Occipital lobe (tissue), 1 donor: ENCODE measurements at regions not wholly inside any gene's neighbourhood (a gene's known extent, or its start where the extent isn't known, plus 50 kb on each side); places are given as distances from the start of the nearest gene placed in this dataset.
"Not testable (repeated sequence)": the region's sequence is repeated elsewhere in the genome, so short reads cannot be mapped to it uniquely, and the experiment has no call there.

Experiments
- DNase-seq: peaks from one replicate; lab custom pipeline; 2025; lab: John Stamatoyannopoulos, UW

- no peak for DNase-seq
Observed at GRCh38 chrX:43218198-43218597, 437.9 kb upstream of the MAOA start.

DNA sequence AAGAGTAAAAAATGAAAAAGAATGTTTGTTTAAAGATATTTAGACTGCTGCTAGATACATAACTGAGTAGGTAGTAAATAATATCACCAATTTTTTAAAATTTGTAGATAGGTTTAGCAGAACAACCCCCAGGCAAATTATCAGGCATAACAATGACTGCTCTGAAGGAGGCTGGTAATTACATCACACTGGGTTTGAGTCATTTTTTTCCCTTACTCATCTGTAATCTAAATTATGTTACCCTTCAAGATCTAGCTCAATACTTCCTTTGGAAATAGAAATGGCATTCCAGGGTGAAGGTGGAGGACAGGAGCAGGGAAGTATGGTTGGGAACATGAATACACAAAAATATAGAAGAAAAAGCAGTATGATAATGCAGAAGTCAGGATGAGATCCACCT is 431.6 kb upstream of the MAOA start:
- no peak for DNase-seq

- DNase-seq, result no peak
Observed at GRCh38 chrX:43225626-43226328, 430.3 kb upstream of the MAOA start.

- DNase-seq, result no peak
Observed at GRCh38 chrX:43238461-43238945, 417.6 kb upstream of the MAOA start.

DNA sequence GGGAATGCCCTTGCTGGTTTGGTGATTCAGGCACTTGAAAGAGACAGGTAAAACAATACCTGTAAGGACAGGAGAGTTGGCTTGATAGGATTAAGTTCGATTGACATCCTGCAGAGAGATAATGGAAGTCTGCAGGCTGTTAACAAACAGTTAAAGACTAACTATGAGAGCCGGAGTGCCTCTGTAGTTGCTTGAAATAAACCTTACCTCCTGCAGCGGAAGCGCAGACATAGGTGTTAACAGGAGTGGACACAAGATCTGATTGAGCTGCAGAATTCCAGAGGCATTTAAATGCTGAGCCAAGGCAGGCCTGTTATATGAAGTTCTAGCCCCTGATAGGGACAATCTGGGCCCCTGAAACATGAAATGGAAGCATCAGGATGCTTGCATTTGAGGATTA is 416.7 kb upstream of the MAOA start:
- DNase-seq, result no peak

DNA sequence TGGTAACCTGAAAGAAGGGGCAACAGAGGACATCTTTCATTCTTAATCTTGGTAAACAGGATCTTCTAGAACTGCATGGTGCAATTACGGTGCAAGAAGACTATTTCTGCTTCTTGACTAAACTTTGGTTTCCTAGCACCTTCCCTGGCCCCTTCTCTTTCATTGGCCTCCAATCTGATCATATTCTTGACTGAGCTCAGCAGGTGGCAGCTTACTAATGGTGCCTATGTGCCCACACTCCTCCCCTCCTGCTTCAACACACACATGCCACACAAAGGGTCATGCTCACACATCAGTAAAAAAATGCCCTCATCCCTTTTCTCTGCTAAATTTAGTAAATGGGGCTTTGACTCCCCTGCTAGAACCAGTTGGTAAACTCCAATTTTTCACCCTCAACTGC is 400.5 kb upstream of the MAOA start:
- DNase-seq, result no peak

DNA sequence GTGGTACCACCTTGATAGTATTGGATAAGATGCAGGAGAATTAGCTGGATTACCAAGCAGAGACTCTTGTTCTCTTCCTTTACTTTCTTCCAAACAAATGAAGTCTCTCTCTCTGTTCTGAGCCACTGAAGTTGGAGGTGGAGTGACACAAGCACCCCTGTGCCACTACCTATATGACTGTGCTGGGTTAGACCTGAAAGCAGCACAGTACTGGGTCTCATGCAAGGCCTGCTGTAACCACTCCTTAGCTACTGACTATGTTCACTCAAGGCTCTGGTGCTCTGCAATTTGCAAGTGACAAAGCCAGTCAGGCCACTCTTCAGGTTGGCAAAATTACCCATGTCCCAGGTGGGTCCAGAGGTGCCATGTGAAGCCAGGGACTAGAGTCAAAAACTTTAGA is 389.6 kb upstream of the MAOA start:
- DNase-seq, result no peak

GRCh38 chrX:43267652-43268051 is 388.4 kb upstream of the MAOA start:
- DNase-seq, result no peak

DNA sequence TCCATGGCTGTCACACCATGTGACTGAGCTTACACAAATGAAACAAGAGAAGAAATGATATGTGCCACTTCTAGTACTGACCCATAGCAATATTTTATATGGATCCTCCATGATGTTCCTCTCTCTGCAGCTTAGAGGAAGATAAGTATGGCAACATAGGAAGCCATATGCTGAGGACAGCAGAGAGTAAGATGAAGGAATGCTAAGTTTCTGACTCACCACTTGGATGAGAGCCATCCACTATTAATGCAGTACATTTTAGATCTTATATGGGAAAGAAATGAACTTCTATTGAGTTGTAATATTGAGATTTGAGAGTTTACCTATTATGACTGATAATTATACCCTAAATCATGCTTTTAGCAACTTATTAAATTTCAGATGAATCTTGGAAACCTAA is 386.9 kb upstream of the MAOA start:
- no peak for DNase-seq

GRCh38 chrX:43277879-43278278 is 378.2 kb upstream of the MAOA start:
- no peak for DNase-seq

- no peak for DNase-seq
Observed at GRCh38 chrX:43278440-43278839, 377.7 kb upstream of the MAOA start.

- DNase-seq, result no peak
Observed at GRCh38 chrX:43279341-43279808, 376.7 kb upstream of the MAOA start.

GRCh38 chrX:43283187-43283586 is 372.9 kb upstream of the MAOA start:
- DNase-seq, result no peak

GRCh38 chrX:43311625-43312024 is 344.5 kb upstream of the MAOA start:
- DNase-seq, result not testable (repeated sequence)

- no peak for DNase-seq
Observed at GRCh38 chrX:43313035-43313434, 343.1 kb upstream of the MAOA start.

GRCh38 chrX:43314525-43314924 is 341.6 kb upstream of the MAOA start:
- no peak for DNase-seq

- no peak for DNase-seq
Observed at GRCh38 chrX:43315622-43316021, 340.5 kb upstream of the MAOA start.

DNA sequence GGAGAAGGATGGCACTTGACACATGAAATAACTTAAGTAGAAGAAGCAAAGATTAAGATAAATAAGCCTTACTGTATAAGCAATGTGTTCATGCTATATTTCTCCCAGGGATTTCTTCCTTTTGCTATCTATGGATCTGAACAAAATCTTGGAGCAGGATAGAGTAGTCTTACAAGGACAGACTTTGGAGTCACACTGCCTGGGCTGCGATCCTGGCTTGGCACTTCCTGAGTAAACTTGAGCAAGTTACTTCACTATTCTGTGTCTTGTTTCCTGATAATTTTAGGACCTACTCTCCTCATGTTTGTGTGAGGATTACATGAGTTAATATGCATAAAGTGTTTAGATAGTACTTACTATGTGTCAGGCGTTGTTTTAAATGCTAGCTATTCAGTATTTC is 340.0 kb upstream of the MAOA start:
- DNase-seq, result no peak

DNA sequence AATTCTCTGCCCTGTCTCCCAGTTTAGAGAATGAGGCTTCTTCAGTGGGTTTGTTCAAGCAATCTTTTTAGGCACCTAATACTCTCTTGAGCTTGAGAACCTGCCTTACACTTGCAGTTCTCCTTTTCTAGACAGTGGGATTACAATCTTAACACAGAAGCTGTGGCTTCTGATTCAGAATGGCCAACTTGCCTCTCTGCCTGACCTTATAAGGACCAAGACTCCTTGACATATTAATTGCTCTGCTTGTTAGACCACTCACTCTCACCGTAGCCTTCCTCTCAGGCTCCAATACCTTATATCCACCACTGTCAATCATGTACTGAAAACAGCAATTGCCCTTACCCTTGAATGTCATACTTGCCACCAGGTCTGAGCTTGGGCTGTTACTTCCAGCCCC is 338.7 kb upstream of the MAOA start:
- DNase-seq, result no peak

DNA sequence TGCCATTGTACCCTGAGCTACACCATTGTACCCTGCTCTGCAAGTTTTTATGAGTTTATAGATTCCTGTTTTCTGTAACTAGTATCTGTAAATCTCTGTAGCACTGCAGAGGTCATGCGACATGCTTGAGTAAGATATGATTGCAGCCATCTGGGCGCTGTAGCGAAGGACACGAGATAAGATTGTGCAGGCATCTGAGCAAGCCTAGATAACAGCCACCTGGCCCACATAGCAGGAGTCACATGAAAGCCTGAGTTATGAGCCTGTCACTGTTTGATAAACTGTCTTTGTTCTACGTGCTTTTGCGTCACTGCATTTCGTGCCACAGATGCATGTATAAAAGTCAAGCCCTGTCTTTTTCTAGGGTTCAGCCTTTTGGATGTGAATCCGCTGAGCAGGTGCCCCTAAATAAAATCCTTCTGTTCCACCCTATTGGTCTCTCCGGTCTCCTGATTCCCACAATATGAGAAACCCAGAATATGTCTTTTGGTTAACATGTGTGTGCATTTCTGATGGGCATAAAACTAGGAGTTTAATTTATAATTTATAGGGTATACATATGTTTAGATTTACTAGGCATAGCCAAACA is 327.6 kb upstream of the MAOA start:
- no peak for DNase-seq

GRCh38 chrX:43333543-43333942 is 322.6 kb upstream of the MAOA start:
- no peak for DNase-seq

DNA sequence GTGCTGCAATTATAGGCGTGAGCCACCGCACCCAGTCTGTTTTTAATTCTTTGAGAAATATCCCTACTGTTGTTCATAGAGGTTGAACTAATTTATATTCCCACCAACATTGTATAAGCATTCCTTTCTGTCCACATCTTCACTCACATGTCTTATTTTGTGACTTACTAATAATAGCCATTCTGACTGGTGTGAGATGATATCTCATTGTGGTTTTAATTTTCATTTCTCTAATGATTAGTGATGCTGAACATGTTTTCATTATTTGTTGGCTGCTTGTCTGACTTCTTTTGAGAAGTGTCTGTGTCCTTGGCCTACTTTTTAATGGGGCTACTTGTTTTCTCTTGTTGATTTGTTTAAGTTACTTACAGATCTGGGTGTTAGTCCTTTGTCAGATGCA is 310.9 kb upstream of the MAOA start:
- no peak for DNase-seq

DNA sequence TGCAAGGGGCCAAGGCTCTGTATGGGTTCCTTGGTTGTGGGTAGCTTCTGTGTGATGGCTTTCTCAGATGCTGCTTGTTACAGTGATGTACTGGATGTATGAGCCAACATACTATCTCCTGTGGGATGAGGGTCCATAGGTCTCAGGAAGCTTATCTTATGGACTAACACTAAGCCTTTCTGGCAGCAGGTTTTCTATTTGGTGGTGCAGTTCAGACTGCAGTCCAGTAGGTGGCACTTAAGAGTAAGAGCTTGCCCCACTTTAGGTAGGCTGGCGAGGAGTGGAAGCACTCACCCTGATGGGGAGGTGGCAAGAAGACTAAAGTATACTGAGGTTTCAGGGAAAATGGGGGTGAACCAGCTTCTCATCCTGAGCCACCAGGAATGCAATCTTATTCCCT is 306.7 kb upstream of the MAOA start:
- DNase-seq, result no peak
